Cardiac fibroblast (primary cell): ENCODE measurements at regions not wholly inside any gene's neighbourhood (a gene's known extent, or its start where the extent isn't known, plus 50 kb on each side); places are given as distances from the start of the nearest gene placed in this dataset.

Experiments used
- DNase-seq, 2 donors: peaks; one replicate each; pipeline versions ENCODE4 v3.0.0 to v3.0.0-alpha.2; 2010; ENCODE audit warnings: low read depth in 2 of 2
- H3K4me3 ChIP-seq, 2 donors: replicated peaks in 1 of 2; 1 replicate in 1 of 2; 2 replicates in 1 of 2; pipeline ENCODE4 v1.5.1; 2011; ENCODE audit warnings: low read depth in 2 of 2, low read length in 2 of 2, mild to moderate bottlenecking in 2 of 2, moderate library complexity in 1 of 2
- CTCF ChIP-seq: IDR thresholded peaks from one replicate; pipeline ENCODE4 v1.5.1; 2011; ENCODE audit warnings: low read depth, mild to moderate bottlenecking, low read length, inconsistent platforms

GRCh38 chr18:22006458-22006857 lies 162.9 kb upstream of the GATA6 start:
- H3K4me3 ChIP-seq, result no peak overlapping the region
- no peak for TF ChIP-seq CTCF
- no peak for DNase-seq

GRCh38 chr18:22009242-22009641 lies 160.1 kb upstream of the GATA6 start:
- TF ChIP-seq CTCF, result no peak
- H3K4me3 ChIP-seq, result no peak overlapping the region
- no peak for DNase-seq

- H3K4me3 ChIP-seq, result no peak overlapping the region
- DNase-seq, result no peak
- TF ChIP-seq CTCF, result no peak
Observed at GRCh38 chr18:22013993-22014392, 155.4 kb upstream of the GATA6 start.

- no peak for DNase-seq
- no peak for TF ChIP-seq CTCF
- no peak overlapping the region for H3K4me3 ChIP-seq
Observed at GRCh38 chr18:22015156-22015555, 154.2 kb upstream of the GATA6 start.

GRCh38 chr18:22018366-22018765 lies 151.0 kb upstream of the GATA6 start:
- DNase-seq, result no peak
- no peak for TF ChIP-seq CTCF
- no peak overlapping the region for H3K4me3 ChIP-seq

- TF ChIP-seq CTCF, result no peak
- no peak for DNase-seq
- H3K4me3 ChIP-seq, result no peak overlapping the region
Observed at GRCh38 chr18:22019193-22019592, 150.2 kb upstream of the GATA6 start.

- no peak for DNase-seq
- TF ChIP-seq CTCF, result no peak
- H3K4me3 ChIP-seq, result no peak overlapping the region
Observed at GRCh38 chr18:22020127-22020866, 149.1 kb upstream of the GATA6 start.
